PC-3 (cell line): ENCODE measurements at regions not wholly inside any gene's neighbourhood (a gene's known extent, or its start where the extent isn't known, plus 50 kb on each side); places are given as distances from the start of the nearest gene placed in this dataset.
"Not testable (repeated sequence)": the region's sequence is repeated elsewhere in the genome, so short reads cannot be mapped to it uniquely, and the experiment has no call there.

Source experiments
- ATAC-seq: fragments of 200-7000 bp; cut with Tn5 transposase; 2 replicates; pipeline ENCODE4 v1.9.1; 2020; ENCODE audit warnings: mild to moderate bottlenecking, moderate library complexity
- BruUV-seq: library from RNA; stranded (reverse); fragments of 400-500 nt; replicated peaks from 2 replicates; lab custom pipeline; 2021; lab: Mats Ljungman, UMichigan
- CTCF ChIA-PET: fragments of 300-600 bp; sonication (Branson Sonifier 250); formaldehyde crosslinking; loops from one replicate; lab custom pipeline; 2022; ENCODE audit warnings: antibody characterized with exemption; lab: Charles Lee
- POLR2A ChIA-PET: fragments of 300-600 bp; sonication (Branson Sonifier 250); formaldehyde crosslinking; loops from one replicate; lab custom pipeline; 2022; ENCODE audit warnings: antibody characterized with exemption; ENCODE audit not compliant: unreplicated experiment; lab: Charles Lee
- DNase-seq: peaks from one replicate; pipeline ENCODE4 v3.0.0-alpha.2; 2015
- H2AFZ ChIP-seq: fragments of 300-600 bp; sonication (generic); 2 replicates; pipeline ENCODE4 v1.6.0; 2016; ENCODE audit warnings: antibody characterized with exemption, low read length
- H3F3A ChIP-seq: fragments of 300-600 bp; sonication (generic); one replicate; pipeline ENCODE4 v1.6.0; 2017; ENCODE audit warnings: antibody characterized with exemption, low read length, control low read depth, mild to moderate bottlenecking; ENCODE audit not compliant: unreplicated experiment
- H3K27ac ChIP-seq: fragments of 300-600 bp; sonication (generic); 2 replicates; pipeline ENCODE4 v1.5.1; 2016; ENCODE audit warnings: mild to moderate bottlenecking, low read length
- H3K27me3 ChIP-seq: fragments of 300-600 bp; sonication (generic); 2 replicates; pipeline ENCODE4 v1.6.1; 2016; ENCODE audit warnings: low read length, mixed read lengths
- H3K36me3 ChIP-seq: fragments of 300-600 bp; sonication (generic); 2 replicates; pipeline ENCODE4 v1.6.1; 2016; ENCODE audit warnings: low read depth, mixed run types, low read length, mixed read lengths
- H3K4me1 ChIP-seq: fragments of 300-600 bp; sonication (generic); 2 replicates; pipeline ENCODE4 v1.5.1; 2016; ENCODE audit warnings: low read length; ENCODE audit not compliant: insufficient read depth
- H3K4me2 ChIP-seq: fragments of 300-600 bp; sonication (generic); 2 replicates; pipeline ENCODE4 v1.6.0; 2016; ENCODE audit warnings: low read length
- H3K4me3 ChIP-seq: fragments of 300-600 bp; sonication (generic); 2 replicates; pipeline ENCODE4 v1.5.1; 2016; ENCODE audit warnings: mild to moderate bottlenecking, low read length, mixed read lengths
- H3K79me2 ChIP-seq: fragments of 300-600 bp; sonication (generic); 2 replicates; pipeline ENCODE4 v1.6.1; 2017; ENCODE audit warnings: low read length, mixed read lengths
- H3K9ac ChIP-seq: fragments of 300-600 bp; sonication (generic); 2 replicates; pipeline ENCODE4 v1.6.0; 2016; ENCODE audit warnings: mild to moderate bottlenecking, low read length
- H3K9me2 ChIP-seq: fragments of 300-600 bp; sonication (generic); replicated peaks from 2 replicates; pipeline ENCODE4 v1.6.1; 2016; ENCODE audit warnings: mixed run types, low read length, mixed read lengths
- H3K9me3 ChIP-seq: fragments of 300-600 bp; sonication (generic); 2 replicates; pipeline ENCODE4 v1.6.1; 2016; ENCODE audit warnings: low read length, mixed read lengths
- H4K20me1 ChIP-seq: fragments of 300-600 bp; sonication (generic); 2 replicates; pipeline ENCODE4 v1.6.1; 2016; ENCODE audit warnings: low read length, mixed read lengths
- EZH2 ChIP-seq: fragments of 300-600 bp; sonication (generic); IDR thresholded peaks from one replicate; pipeline ENCODE4 v1.6.1; 2017; ENCODE audit warnings: antibody characterized with exemption, mild to moderate bottlenecking, low read length; ENCODE audit not compliant: unreplicated experiment
- EZH2phosphoT487 ChIP-seq: fragments of 300-600 bp; sonication (generic); IDR thresholded peaks from 2 replicates; pipeline ENCODE4 v1.6.1; 2018; ENCODE audit warnings: mild to moderate bottlenecking, antibody characterized with exemption, low read length, borderline replicate concordance
- intact Hi-C: fragments of 100-400 bp; cut with micrococcal nuclease; formaldehyde crosslinking; loops from 2 replicates; pipeline ENCODE4 v1.9.0; 2023
- TF ChIP-seq, protein P1 (sequence below): fragments of 300-600 bp; sonication (generic); conservative IDR thresholded peaks from 2 replicates; pipeline ENCODE4 v1.5.1; 2017; ENCODE audit warnings: antibody characterized with exemption, low read depth, mild to moderate bottlenecking, low read length

DNA sequence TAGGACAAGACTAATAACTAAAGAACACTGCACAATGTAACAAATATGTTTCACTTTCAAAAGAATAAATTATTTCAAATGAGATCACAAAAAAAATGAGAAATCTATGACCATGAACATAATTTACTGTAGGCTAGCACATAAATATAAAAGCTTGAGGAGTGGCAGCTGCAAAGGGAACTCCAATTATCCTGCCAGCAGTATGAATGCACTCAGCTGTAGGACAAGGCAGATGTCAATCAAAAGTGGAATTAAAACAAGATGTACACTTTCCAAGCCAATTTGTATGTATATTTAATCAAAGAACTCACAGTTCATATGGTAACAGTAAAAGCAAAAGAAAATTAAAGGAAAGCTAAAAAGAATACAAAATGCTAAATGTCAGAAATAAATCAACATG is 76.6 kb upstream of the NCKAP5 start:
- Histone ChIP-seq H3K4me1 (peaks cover 32% of the 10 kb centered on the region), H3K27ac (no peak overlapping the region), H3K9ac (no peak overlapping the region), H3K27me3 (no peaks in the 10 kb centered on the region), H3K79me2 (peaks cover 7% of the 10 kb centered on the region), H2AFZ (no peak overlapping the region), H3K9me3 (no peaks in the 10 kb centered on the region), H3K36me3 (no peaks in the 10 kb centered on the region), H3K9me2 (no peaks in the 10 kb centered on the region), H4K20me1 (no peaks in the 10 kb centered on the region), H3K4me2 (no peak overlapping the region), H3F3A (no peaks in the 10 kb centered on the region), H3K4me3 (no peak overlapping the region)
- ATAC-seq (no peak), DNase-seq (no peak)
- intact Hi-C loops, result loop anchor here (5.0 kb wide), 1 partner anchor 132 kb away; no protein-coding TSS in a partner anchor
- POLR2A ChIA-PET, result no interaction called here
- TF ChIP-seq EZH2phosphoT487 (no peak), EZH2 (no peak)
- TF ChIP-seq, protein P1, sequence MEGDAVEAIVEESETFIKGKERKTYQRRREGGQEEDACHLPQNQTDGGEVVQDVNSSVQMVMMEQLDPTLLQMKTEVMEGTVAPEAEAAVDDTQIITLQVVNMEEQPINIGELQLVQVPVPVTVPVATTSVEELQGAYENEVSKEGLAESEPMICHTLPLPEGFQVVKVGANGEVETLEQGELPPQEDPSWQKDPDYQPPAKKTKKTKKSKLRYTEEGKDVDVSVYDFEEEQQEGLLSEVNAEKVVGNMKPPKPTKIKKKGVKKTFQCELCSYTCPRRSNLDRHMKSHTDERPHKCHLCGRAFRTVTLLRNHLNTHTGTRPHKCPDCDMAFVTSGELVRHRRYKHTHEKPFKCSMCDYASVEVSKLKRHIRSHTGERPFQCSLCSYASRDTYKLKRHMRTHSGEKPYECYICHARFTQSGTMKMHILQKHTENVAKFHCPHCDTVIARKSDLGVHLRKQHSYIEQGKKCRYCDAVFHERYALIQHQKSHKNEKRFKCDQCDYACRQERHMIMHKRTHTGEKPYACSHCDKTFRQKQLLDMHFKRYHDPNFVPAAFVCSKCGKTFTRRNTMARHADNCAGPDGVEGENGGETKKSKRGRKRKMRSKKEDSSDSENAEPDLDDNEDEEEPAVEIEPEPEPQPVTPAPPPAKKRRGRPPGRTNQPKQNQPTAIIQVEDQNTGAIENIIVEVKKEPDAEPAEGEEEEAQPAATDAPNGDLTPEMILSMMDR, result no peak
- no TSS peak for BruUV-seq
- CTCF ChIA-PET, result no interaction called here

DNA sequence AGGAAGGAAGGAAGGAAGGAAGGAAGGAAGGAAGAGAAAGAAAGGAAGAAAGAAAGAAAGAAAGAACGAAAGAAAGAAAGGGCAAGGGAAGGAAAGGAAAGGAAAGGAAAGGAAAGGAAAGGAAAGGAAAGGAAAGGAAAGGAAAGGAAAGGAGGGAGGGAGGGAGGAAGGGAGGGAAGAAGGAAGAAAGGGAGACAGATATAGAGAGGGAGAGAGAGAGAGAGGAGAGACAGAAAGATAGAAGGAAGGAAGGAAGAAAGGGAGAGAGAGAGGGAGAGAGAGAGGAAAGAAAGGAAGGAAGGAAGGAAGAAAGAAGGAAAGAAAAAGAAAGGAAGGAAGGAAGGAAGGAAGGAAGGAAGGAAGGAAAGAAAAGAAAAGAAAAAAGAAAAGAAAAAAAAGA is 79.1 kb upstream of the NCKAP5 start:
- CTCF ChIA-PET, H4K20me1 ChIP-seq, H3K4me3 ChIP-seq, intact Hi-C loops, H3K27me3 ChIP-seq, H3K9ac ChIP-seq, H3K36me3 ChIP-seq, H2AFZ ChIP-seq, DNase-seq, H3K27ac ChIP-seq, H3F3A ChIP-seq, BruUV-seq, ATAC-seq, H3K4me1 ChIP-seq, H3K9me3 ChIP-seq, H3K79me2 ChIP-seq, H3K4me2 ChIP-seq, H3K9me2 ChIP-seq: not testable (repeated sequence)
- POLR2A ChIA-PET, result interaction anchor here (0.6 kb wide), 1 partner anchor 26 kb away, joined by 4 read pairs; no protein-coding TSS in a partner anchor

DNA sequence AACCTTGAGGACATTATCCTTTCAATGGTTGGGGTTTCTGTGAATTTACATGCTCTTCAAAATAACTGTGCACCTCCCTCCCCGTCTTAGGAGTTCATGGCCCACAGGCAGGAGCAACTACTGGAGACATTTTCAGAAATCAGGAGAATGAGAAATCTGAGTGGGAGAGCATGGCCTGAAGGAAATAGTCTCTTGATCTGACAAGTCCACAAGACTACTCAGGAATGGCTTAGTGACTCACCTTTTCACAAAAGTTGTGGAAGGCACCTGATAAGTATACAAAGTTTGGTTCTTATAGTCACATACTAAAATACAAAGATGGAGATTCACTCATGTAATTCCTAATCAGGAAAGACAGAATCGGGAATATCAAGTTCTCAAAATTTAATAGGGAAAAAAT is 83.6 kb upstream of the NCKAP5 start:
- no peaks in the 10 kb centered on the region for H4K20me1 ChIP-seq
- no TSS peak for BruUV-seq
- intact Hi-C loops, result no loop called here
- no peak for ATAC-seq
- H2AFZ ChIP-seq, result no peak overlapping the region
- H3K9ac ChIP-seq, result no peak overlapping the region
- ChIA-PET POLR2A (no interaction called here), CTCF (no interaction called here)
- H3K79me2 ChIP-seq, result no peaks in the 10 kb centered on the region
- no peaks in the 10 kb centered on the region for H3K9me3 ChIP-seq
- H3K27me3 ChIP-seq, result no peaks in the 10 kb centered on the region
- H3K36me3 ChIP-seq, result no peaks in the 10 kb centered on the region
- no peak overlapping the region for H3K4me2 ChIP-seq
- no peaks in the 10 kb centered on the region for H3K4me1 ChIP-seq
- TF ChIP-seq EZH2phosphoT487, result no peak
- TF ChIP-seq, protein P1, result no peak
- no peak for TF ChIP-seq EZH2
- no peak overlapping the region for H3K27ac ChIP-seq
- no peak overlapping the region for H3K4me3 ChIP-seq
- no peaks in the 10 kb centered on the region for H3K9me2 ChIP-seq
- DNase-seq, result no peak
- H3F3A ChIP-seq, result no peaks in the 10 kb centered on the region
